Hepatocyte (in vitro differentiated cells): ENCODE measurements at regions not wholly inside any gene's neighbourhood (a gene's known extent, or its start where the extent isn't known, plus 50 kb on each side); places are given as distances from the start of the nearest gene placed in this dataset.

Experiments used
- CTCF ChIP-seq: fragments of 200-600 bp; sonication (generic); IDR thresholded peaks from 2 replicates; pipeline ENCODE4 v1.5.1; 2016; ENCODE audit warnings: antibody characterized with exemption, mild to moderate bottlenecking; ENCODE audit not compliant: poor library complexity
- EZH2 ChIP-seq: fragments of 200-600 bp; sonication (generic); IDR thresholded peaks from 2 replicates; pipeline ENCODE4 v1.6.1; 2016; ENCODE audit warnings: antibody characterized with exemption, mild to moderate bottlenecking, borderline replicate concordance
- EZH2phosphoT487 ChIP-seq: fragments of 200-600 bp; sonication (generic); IDR thresholded peaks from one replicate; pipeline ENCODE4 v1.6.1; 2018; ENCODE audit warnings: antibody characterized with exemption, mild to moderate bottlenecking, low read depth, moderate library complexity; ENCODE audit not compliant: unreplicated experiment, severe bottlenecking

- TF ChIP-seq CTCF (no peak), EZH2 (no peak), EZH2phosphoT487 (no peak)
These were observed 493.3 kb upstream of the CCDC179 start for GRCh38 chr11:23353611-23354010.
